BJ (cell line): ENCODE measurements at regions not wholly inside any gene's neighbourhood (a gene's known extent, or its start where the extent isn't known, plus 50 kb on each side); places are given as distances from the start of the nearest gene placed in this dataset.

ENCODE experiments used
- CTCF ChIA-PET: fragments of 350-600 bp; formaldehyde crosslinking; extraction: SDS; loops from one replicate; lab custom pipeline; 2021; ENCODE audit warnings: antibody characterized with exemption, inconsistent platforms; lab: Yijun Ruan, JAX
- POLR2A ChIA-PET: fragments of 300-600 bp; sonication (Branson Sonifier 250); formaldehyde crosslinking; extraction: SDS; loops from one replicate; lab custom pipeline; 2021; ENCODE audit warnings: antibody characterized with exemption; lab: Charles Lee
- DNase-seq: peaks from one replicate; pipeline ENCODE4 v3.0.0-alpha.2; 2011; ENCODE audit warnings: low read depth
- H3K27me3 ChIP-seq: 2 replicates; pipeline ENCODE4 v1.6.0; 2011; ENCODE audit warnings: low read length; ENCODE audit not compliant: control insufficient read depth, insufficient read depth
- H3K36me3 ChIP-seq: 2 replicates; pipeline ENCODE4 v1.5.1; 2011; ENCODE audit warnings: low read length; ENCODE audit not compliant: control insufficient read depth, insufficient read depth
- H3K4me3 ChIP-seq: 2 replicates; pipeline ENCODE4 v1.5.1; 2011; ENCODE audit warnings: low read depth, mild to moderate bottlenecking, control low read depth, low read length
- CTCF ChIP-seq: IDR thresholded peaks from 2 replicates; pipeline ENCODE4 v1.5.1; 2011; ENCODE audit warnings: low read depth, mild to moderate bottlenecking, control low read depth, inconsistent platforms, low read length, moderate library complexity; ENCODE audit not compliant: insufficient read depth

- no peak for DNase-seq
These were observed 110.1 kb upstream of the BTG1 start for GRCh38 chr12:92255741-92256140.

GRCh38 chr12:92253301-92253700, 107.7 kb upstream of the BTG1 start:
- POLR2A ChIA-PET = no interaction called here
- Histone ChIP-seq H3K36me3 (no peaks in the 10 kb centered on the region), H3K4me3 (no peak overlapping the region), H3K27me3 (no peaks in the 10 kb centered on the region)
- DNase-seq = peak; percentile 15
- no peak for TF ChIP-seq CTCF
- CTCF ChIA-PET = no interaction called here

More at GRCh38 chr12:92255741-92256140, 110.1 kb upstream of the BTG1 start:
- TF ChIP-seq CTCF = no peak
- H3K27me3 ChIP-seq = no peaks in the 10 kb centered on the region
- CTCF ChIA-PET = interaction anchor here (0.5 to 1.1 kb wide), 2 partner anchors 9 to 55 kb away, joined by 3 to 4 read pairs; no protein-coding TSS in a partner anchor
- POLR2A ChIA-PET = no interaction called here
- H3K4me3 ChIP-seq = no peak overlapping the region
- no peaks in the 10 kb centered on the region for H3K36me3 ChIP-seq

- ChIA-PET CTCF (no interaction called here), POLR2A (no interaction called here)
- H3K36me3 ChIP-seq = no peaks in the 10 kb centered on the region
- no peak for TF ChIP-seq CTCF
- H3K4me3 ChIP-seq = no peak overlapping the region
- H3K27me3 ChIP-seq = no peaks in the 10 kb centered on the region
- DNase-seq = no peak
These were observed 103.3 kb upstream of the BTG1 start for GRCh38 chr12:92248977-92249376.

- no peak for TF ChIP-seq CTCF
- CTCF ChIA-PET = interaction anchor here (0.9 to 1.5 kb wide), 2 partner anchors 11 to 37 kb away, joined by 3 read pairs; no protein-coding TSS in a partner anchor
- POLR2A ChIA-PET = no interaction called here
- Histone ChIP-seq H3K27me3 (no peaks in the 10 kb centered on the region), H3K4me3 (no peak overlapping the region), H3K36me3 (no peaks in the 10 kb centered on the region)
- DNase-seq = no peak
These were observed 98.4 kb upstream of the BTG1 start for GRCh38 chr12:92244036-92244435.

- ChIA-PET POLR2A (no interaction called here), CTCF (interaction anchor here (0.6 to 1.5 kb wide), 2 partner anchors 10 to 328 kb away, joined by 3 read pairs; no protein-coding TSS in a partner anchor)
- no peaks in the 10 kb centered on the region for H3K36me3 ChIP-seq
- DNase-seq = no peak
- no peak overlapping the region for H3K4me3 ChIP-seq
- no peak for TF ChIP-seq CTCF
- H3K27me3 ChIP-seq = no peaks in the 10 kb centered on the region
These were observed 97.3 kb upstream of the BTG1 start for GRCh38 chr12:92242907-92243306.
